HEK293 (cell line): ENCODE measurements at regions not wholly inside any gene's neighbourhood (a gene's known extent, or its start where the extent isn't known, plus 50 kb on each side); places are given as distances from the start of the nearest gene placed in this dataset.

Experiments used
- CTCF ChIA-PET: fragments of 350-600 bp; formaldehyde crosslinking; extraction: SDS; loops from one replicate; lab custom pipeline; 2021; ENCODE audit warnings: antibody characterized with exemption; lab: Yijun Ruan, JAX
- POLR2A ChIA-PET: fragments of 300-600 bp; formaldehyde crosslinking; extraction: SDS; loops from one replicate; lab custom pipeline; 2020; ENCODE audit warnings: antibody characterized with exemption, inconsistent platforms; lab: Yijun Ruan, JAX
- H3K27ac ChIP-seq: fragments of 200-500 bp; sonication (Bioruptor generic); 2 replicates; pipeline ENCODE4 v1.5.1; 2014; ENCODE audit warnings: low read depth, low read length, control low read depth, inconsistent platforms; ENCODE audit errors: extremely low read depth
- H3K36me3 ChIP-seq, 2 experiments: fragments of 200-500 bp in 1 of 2; sonication (Bioruptor generic) in 1 of 2; 1 replicate in 1 of 2; 2 replicates in 1 of 2; pipeline ENCODE4 v1.5.1; 2014 to 2017; ENCODE audit warnings: inconsistent platforms in 2 of 2, low read length in 2 of 2; ENCODE audit not compliant: control insufficient read depth in 2 of 2, insufficient read depth in 1 of 2
- H3K4me1 ChIP-seq: fragments of 200-500 bp; sonication (Bioruptor generic); 2 replicates; pipeline ENCODE4 v1.5.1; 2014; ENCODE audit warnings: mild to moderate bottlenecking, low read length, inconsistent platforms; ENCODE audit not compliant: control insufficient read depth, insufficient read depth
- H3K4me3 ChIP-seq: 2 replicates; pipeline ENCODE4 v1.5.1; 2011; ENCODE audit warnings: low read depth, mild to moderate bottlenecking, control low read depth, low read length, moderate library complexity
- H3K9me3 ChIP-seq: fragments of 200-500 bp; sonication (Bioruptor generic); 2 replicates; pipeline ENCODE4 v1.5.1; 2014; ENCODE audit warnings: low read depth, low read length, inconsistent platforms; ENCODE audit not compliant: control insufficient read depth, insufficient read depth
- TCF7L2 ChIP-seq: IDR thresholded peaks from 2 replicates; pipeline ENCODE4 v1.6.1; 2011; ENCODE audit warnings: low read depth, mild to moderate bottlenecking, inconsistent platforms, low read length, moderate library complexity, borderline replicate concordance
- TRIM28 ChIP-seq: IDR thresholded peaks from 2 replicates; pipeline ENCODE4 v1.6.1; 2011; ENCODE audit warnings: low read length, control low read depth, borderline replicate concordance
- ZBTB17 ChIP-seq: fragments of 450-650 bp; formaldehyde crosslinking; IDR thresholded peaks from 2 replicates; pipeline ENCODE4 v1.5.1; 2016; ENCODE audit warnings: missing biosample characterization, missing genetic modification characterization
- ZEB2 ChIP-seq: fragments of 450-650 bp; formaldehyde crosslinking; IDR thresholded peaks from 2 replicates; pipeline ENCODE4 v1.5.1; 2016; ENCODE audit warnings: missing biosample characterization, missing genetic modification characterization
- ZNF133 ChIP-seq: fragments of 450-650 bp; formaldehyde crosslinking; IDR thresholded peaks from 2 replicates; pipeline ENCODE4 v1.5.1; 2016; ENCODE audit warnings: missing biosample characterization, missing genetic modification characterization
- ZNF174 ChIP-seq: fragments of 450-650 bp; formaldehyde crosslinking; IDR thresholded peaks from 2 replicates; pipeline ENCODE4 v1.5.0; 2017; ENCODE audit warnings: missing biosample characterization, mild to moderate bottlenecking, missing genetic modification characterization
- ZNF202 ChIP-seq: fragments of 450-650 bp; formaldehyde crosslinking; IDR thresholded peaks from 2 replicates; pipeline ENCODE4 v1.5.1; 2016; ENCODE audit warnings: missing biosample characterization, missing genetic modification characterization, borderline replicate concordance
- ZNF223 ChIP-seq: fragments of 450-650 bp; formaldehyde crosslinking; IDR thresholded peaks from 2 replicates; pipeline ENCODE4 v1.5.1; 2016; ENCODE audit warnings: missing biosample characterization, missing genetic modification characterization
- ZNF324 ChIP-seq: fragments of 450-650 bp; formaldehyde crosslinking; IDR thresholded peaks from 2 replicates; pipeline ENCODE4 v1.5.1; 2016; ENCODE audit warnings: missing biosample characterization, missing genetic modification characterization
- ZNF335 ChIP-seq: fragments of 450-650 bp; formaldehyde crosslinking; conservative IDR thresholded peaks from 2 replicates; pipeline ENCODE4 v1.5.1; 2016; ENCODE audit warnings: missing biosample characterization, missing genetic modification characterization
- ZNF37A ChIP-seq: fragments of 450-650 bp; IDR thresholded peaks from 2 replicates; pipeline ENCODE4 v1.5.1; 2018; ENCODE audit warnings: missing biosample characterization, missing genetic modification characterization
- ZNF423 ChIP-seq: fragments of 450-650 bp; formaldehyde crosslinking; IDR thresholded peaks from 2 replicates; pipeline ENCODE4 v1.5.1; 2016; ENCODE audit warnings: missing biosample characterization, missing genetic modification characterization
- ZNF549 ChIP-seq: fragments of 450-650 bp; IDR thresholded peaks from 2 replicates; pipeline ENCODE4 v1.5.1; 2018; ENCODE audit warnings: missing biosample characterization, missing genetic modification characterization, mild to moderate bottlenecking, inconsistent platforms, moderate library complexity
- ZNF623 ChIP-seq: fragments of 450-650 bp; formaldehyde crosslinking; IDR thresholded peaks from 2 replicates; pipeline ENCODE4 v1.5.1; 2016; ENCODE audit warnings: missing biosample characterization, missing genetic modification characterization
- ZNF707 ChIP-seq: fragments of 450-650 bp; formaldehyde crosslinking; IDR thresholded peaks from 2 replicates; pipeline ENCODE4 v1.5.1; 2016; ENCODE audit warnings: missing biosample characterization, missing genetic modification characterization
- TF ChIP-seq, protein P1 (sequence below): fragments of 450-650 bp; formaldehyde crosslinking; IDR thresholded peaks from 2 replicates; pipeline ENCODE4 v1.5.1; 2016; ENCODE audit warnings: missing biosample characterization, missing genetic modification characterization
- TF ChIP-seq, protein P2 (sequence below): fragments of 450-650 bp; formaldehyde crosslinking; IDR thresholded peaks from 2 replicates; pipeline ENCODE4 v1.5.1; 2016; ENCODE audit warnings: missing biosample characterization, missing genetic modification characterization
- TF ChIP-seq, protein P3 (sequence below): fragments of 450-650 bp; formaldehyde crosslinking; IDR thresholded peaks from 2 replicates; pipeline ENCODE4; 2016; ENCODE audit warnings: missing biosample characterization, missing genetic modification characterization
- TF ChIP-seq, protein P4 (sequence below): fragments of 450-650 bp; formaldehyde crosslinking; IDR thresholded peaks from 2 replicates; pipeline ENCODE4 v1.5.1; 2016; ENCODE audit warnings: missing biosample characterization, missing genetic modification characterization
- TF ChIP-seq, protein P5 (sequence below): fragments of 450-650 bp; formaldehyde crosslinking; IDR thresholded peaks from 2 replicates; pipeline ENCODE4 v1.5.1; 2017; ENCODE audit warnings: missing biosample characterization, missing genetic modification characterization
- TF ChIP-seq, protein P6 (sequence below): fragments of 450-650 bp; formaldehyde crosslinking; IDR thresholded peaks from 2 replicates; pipeline ENCODE4 v1.5.1; 2017; ENCODE audit warnings: missing biosample characterization, mild to moderate bottlenecking, missing genetic modification characterization, moderate library complexity

DNA sequence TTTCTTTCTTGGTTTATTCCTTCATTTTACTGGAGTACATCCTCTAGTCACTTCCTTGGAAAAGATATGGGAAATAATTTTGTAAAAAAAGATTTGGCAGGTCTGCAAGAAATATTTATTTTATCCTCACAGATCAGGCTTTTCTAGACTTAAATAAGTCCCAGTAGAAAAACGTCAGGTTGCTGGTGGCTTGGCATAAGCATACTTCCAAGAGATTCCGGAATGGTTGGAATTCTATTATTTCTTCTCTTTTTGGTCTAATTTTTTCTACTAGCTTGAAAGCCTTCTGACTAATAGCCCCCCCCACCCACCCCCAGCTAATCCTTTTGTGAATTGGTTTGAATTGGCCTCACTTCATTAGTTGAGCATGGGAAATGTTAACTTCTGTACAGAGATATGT lies 147.6 kb downstream of the ZIC5 start:
- H3K36me3 ChIP-seq, result no peaks in the 10 kb centered on the region
- no peak for TF ChIP-seq ZNF335 (tag by site-specific recombination)
- TF ChIP-seq ZNF223 (tag by site-specific recombination), result no peak
- TF ChIP-seq, protein P1, sequence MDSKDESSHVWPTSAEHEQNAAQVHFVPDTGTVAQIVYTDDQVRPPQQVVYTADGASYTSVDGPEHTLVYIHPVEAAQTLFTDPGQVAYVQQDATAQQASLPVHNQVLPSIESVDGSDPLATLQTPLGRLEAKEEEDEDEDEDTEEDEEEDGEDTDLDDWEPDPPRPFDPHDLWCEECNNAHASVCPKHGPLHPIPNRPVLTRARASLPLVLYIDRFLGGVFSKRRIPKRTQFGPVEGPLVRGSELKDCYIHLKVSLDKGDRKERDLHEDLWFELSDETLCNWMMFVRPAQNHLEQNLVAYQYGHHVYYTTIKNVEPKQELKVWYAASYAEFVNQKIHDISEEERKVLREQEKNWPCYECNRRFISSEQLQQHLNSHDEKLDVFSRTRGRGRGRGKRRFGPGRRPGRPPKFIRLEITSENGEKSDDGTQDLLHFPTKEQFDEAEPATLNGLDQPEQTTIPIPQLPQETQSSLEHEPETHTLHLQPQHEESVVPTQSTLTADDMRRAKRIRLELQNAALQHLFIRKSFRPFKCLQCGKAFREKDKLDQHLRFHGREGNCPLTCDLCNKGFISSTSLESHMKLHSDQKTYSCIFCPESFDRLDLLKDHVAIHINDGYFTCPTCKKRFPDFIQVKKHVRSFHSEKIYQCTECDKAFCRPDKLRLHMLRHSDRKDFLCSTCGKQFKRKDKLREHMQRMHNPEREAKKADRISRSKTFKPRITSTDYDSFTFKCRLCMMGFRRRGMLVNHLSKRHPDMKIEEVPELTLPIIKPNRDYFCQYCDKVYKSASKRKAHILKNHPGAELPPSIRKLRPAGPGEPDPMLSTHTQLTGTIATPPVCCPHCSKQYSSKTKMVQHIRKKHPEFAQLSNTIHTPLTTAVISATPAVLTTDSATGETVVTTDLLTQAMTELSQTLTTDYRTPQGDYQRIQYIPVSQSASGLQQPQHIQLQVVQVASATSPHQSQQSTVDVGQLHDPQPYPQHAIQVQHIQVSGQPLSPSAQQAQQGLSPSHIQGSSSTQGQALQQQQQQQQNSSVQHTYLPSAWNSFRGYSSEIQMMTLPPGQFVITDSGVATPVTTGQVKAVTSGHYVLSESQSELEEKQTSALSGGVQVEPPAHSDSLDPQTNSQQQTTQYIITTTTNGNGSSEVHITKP (tag by site-specific recombination), result no peak
- TF ChIP-seq, all 188 proteins: peak for 0
- ChIA-PET POLR2A (no interaction called here), CTCF (no interaction called here)
- no peaks in the 10 kb centered on the region for H3K4me1 ChIP-seq
- H3K9me3 ChIP-seq, result no peaks in the 10 kb centered on the region
- no peak overlapping the region for H3K27ac ChIP-seq
- H3K4me3 ChIP-seq, result no peak overlapping the region

DNA sequence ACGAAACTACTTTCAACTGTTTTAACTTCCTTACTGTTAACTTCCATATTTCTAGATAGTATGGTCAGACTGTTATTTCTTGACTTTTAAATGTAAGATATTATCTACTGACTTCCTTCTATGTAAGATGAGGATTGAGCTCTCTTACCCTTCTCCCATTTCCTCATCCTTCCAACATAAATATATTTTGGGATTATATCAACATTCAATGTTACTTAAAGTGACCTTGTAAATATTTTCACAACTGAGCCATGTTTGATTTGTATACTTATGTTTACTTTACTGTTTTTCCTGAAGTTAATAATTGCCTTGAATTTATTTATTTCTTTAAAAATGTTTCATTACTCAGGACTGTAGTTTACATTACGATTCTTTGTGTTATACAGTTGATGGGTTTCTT lies 148.7 kb downstream of the ZIC5 start:
- TF ChIP-seq ZEB2, result no peak
- TF ChIP-seq ZNF324, result no peak
- no peak for TF ChIP-seq TCF7L2
- no peak for TF ChIP-seq ZNF549
- no peak for TF ChIP-seq ZNF133 (tag by site-specific recombination)
- no peak for TF ChIP-seq ZNF202 (tag by site-specific recombination)
- TF ChIP-seq, protein P2, sequence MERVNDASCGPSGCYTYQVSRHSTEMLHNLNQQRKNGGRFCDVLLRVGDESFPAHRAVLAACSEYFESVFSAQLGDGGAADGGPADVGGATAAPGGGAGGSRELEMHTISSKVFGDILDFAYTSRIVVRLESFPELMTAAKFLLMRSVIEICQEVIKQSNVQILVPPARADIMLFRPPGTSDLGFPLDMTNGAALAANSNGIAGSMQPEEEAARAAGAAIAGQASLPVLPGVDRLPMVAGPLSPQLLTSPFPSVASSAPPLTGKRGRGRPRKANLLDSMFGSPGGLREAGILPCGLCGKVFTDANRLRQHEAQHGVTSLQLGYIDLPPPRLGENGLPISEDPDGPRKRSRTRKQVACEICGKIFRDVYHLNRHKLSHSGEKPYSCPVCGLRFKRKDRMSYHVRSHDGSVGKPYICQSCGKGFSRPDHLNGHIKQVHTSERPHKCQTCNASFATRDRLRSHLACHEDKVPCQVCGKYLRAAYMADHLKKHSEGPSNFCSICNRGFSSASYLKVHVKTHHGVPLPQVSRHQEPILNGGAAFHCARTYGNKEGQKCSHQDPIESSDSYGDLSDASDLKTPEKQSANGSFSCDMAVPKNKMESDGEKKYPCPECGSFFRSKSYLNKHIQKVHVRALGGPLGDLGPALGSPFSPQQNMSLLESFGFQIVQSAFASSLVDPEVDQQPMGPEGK (tag by site-specific recombination), result no peak
- TF ChIP-seq, all 188 proteins: peak for 0
- Histone ChIP-seq H3K4me1 (no peaks in the 10 kb centered on the region), H3K4me3 (no peak overlapping the region), H3K9me3 (no peaks in the 10 kb centered on the region), H3K27ac (no peak overlapping the region), H3K36me3 (no peaks in the 10 kb centered on the region)
- POLR2A ChIA-PET, result no interaction called here
- CTCF ChIA-PET, result no interaction called here

DNA sequence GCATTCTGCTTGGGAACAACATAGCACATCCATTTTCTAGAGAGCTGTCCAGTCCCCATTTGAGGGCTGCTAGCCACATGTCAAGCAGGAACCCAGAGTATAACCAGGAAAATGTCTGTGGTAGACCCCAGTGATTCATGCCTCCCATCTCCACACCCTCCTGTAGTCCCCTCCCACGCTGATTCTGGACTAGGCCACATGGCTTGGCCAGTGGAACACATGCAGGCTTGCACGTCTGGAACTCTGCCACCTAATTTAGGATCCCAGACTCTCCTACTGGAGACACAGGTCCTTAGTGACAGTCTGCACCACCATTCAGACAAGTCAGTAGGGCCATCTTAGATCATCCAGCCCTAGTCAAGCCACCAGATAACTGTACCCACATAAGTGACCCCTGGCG lies 149.8 kb downstream of the ZIC5 start:
- ChIA-PET POLR2A (no interaction called here), CTCF (no interaction called here)
- no peak for TF ChIP-seq ZBTB17 (tag by site-specific recombination)
- TF ChIP-seq ZNF423 (tag by site-specific recombination), result no peak
- TF ChIP-seq, protein P3, sequence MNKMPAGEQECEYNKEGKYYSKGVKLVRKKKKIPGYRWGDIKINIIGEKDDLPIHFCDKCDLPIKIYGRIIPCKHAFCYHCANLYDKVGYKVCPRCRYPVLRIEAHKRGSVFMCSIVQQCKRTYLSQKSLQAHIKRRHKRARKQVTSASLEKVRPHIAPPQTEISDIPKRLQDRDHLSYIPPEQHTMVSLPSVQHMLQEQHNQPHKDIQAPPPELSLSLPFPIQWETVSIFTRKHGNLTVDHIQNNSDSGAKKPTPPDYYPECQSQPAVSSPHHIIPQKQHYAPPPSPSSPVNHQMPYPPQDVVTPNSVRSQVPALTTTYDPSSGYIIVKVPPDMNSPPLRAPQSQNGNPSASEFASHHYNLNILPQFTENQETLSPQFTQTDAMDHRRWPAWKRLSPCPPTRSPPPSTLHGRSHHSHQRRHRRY (tag by site-specific recombination), result no peak
- TF ChIP-seq ZNF707 (tag by site-specific recombination), result no peak
- TF ChIP-seq, protein P4, sequence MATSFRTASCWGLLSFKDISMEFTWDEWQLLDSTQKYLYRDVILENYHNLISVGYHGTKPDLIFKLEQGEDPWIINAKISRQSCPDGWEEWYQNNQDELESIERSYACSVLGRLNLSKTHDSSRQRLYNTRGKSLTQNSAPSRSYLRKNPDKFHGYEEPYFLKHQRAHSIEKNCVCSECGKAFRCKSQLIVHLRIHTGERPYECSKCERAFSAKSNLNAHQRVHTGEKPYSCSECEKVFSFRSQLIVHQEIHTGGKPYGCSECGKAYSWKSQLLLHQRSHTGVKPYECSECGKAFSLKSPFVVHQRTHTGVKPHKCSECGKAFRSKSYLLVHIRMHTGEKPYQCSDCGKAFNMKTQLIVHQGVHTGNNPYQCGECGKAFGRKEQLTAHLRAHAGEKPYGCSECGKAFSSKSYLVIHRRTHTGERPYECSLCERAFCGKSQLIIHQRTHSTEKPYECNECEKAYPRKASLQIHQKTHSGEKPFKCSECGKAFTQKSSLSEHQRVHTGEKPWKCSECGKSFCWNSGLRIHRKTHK (tag by site-specific recombination), result no peak
- TF ChIP-seq ZNF174 (tag by site-specific recombination), result no peak
- TF ChIP-seq TRIM28, result no peak
- TF ChIP-seq, protein P5, sequence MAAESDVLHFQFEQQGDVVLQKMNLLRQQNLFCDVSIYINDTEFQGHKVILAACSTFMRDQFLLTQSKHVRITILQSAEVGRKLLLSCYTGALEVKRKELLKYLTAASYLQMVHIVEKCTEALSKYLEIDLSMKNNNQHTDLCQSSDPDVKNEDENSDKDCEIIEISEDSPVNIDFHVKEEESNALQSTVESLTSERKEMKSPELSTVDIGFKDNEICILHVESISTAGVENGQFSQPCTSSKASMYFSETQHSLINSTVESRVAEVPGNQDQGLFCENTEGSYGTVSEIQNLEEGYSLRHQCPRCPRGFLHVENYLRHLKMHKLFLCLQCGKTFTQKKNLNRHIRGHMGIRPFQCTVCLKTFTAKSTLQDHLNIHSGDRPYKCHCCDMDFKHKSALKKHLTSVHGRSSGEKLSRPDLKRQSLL (tag by site-specific recombination), result no peak
- TF ChIP-seq, protein P6, sequence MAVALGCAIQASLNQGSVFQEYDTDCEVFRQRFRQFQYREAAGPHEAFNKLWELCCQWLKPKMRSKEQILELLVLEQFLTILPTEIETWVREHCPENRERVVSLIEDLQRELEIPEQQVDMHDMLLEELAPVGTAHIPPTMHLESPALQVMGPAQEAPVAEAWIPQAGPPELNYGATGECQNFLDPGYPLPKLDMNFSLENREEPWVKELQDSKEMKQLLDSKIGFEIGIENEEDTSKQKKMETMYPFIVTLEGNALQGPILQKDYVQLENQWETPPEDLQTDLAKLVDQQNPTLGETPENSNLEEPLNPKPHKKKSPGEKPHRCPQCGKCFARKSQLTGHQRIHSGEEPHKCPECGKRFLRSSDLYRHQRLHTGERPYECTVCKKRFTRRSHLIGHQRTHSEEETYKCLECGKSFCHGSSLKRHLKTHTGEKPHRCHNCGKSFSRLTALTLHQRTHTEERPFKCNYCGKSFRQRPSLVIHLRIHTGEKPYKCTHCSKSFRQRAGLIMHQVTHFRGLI (tag by site-specific recombination), result no peak
- no peak for TF ChIP-seq ZNF623 (tag by site-specific recombination)
- no peak for TF ChIP-seq ZNF37A (tag by site-specific recombination)
- no peak overlapping the region for H3K4me3 ChIP-seq
- H3K9me3 ChIP-seq, result no peaks in the 10 kb centered on the region
- no peaks in the 10 kb centered on the region for H3K36me3 ChIP-seq
- no peaks in the 10 kb centered on the region for H3K4me1 ChIP-seq
- H3K27ac ChIP-seq, result no peak overlapping the region
